SK-N-SH treated with all-trans-retinoic acid at 6 μM for 48 hours (cell line): ENCODE measurements at regions not wholly inside any gene's neighbourhood (a gene's known extent, or its start where the extent isn't known, plus 50 kb on each side); places are given as distances from the start of the nearest gene placed in this dataset.

Experiments used
- ATAC-seq: fragments of 200-7000 bp; cut with Tn5 transposase; 3 replicates; pipeline ENCODE4 v1.9.1; 2020; ENCODE audit warnings: mild to moderate bottlenecking, moderate library complexity
- ARNTL ChIP-seq: fragments of 450-650 bp; formaldehyde crosslinking; IDR thresholded peaks from 2 replicates; pipeline ENCODE4 v1.5.0; 2020; ENCODE audit warnings: low read depth, mild to moderate bottlenecking, moderate library complexity, borderline replicate concordance
- CSDC2 ChIP-seq: fragments of 250-450 bp; sonication (Bioruptor Pico); IDR thresholded peaks from 2 replicates; pipeline ENCODE4 v1.5.0; 2020; ENCODE audit warnings: mild to moderate bottlenecking, moderate library complexity
- ESRRG ChIP-seq: fragments of 250-450 bp; sonication (Bioruptor Pico); IDR thresholded peaks from 2 replicates; pipeline ENCODE4 v1.6.1; 2021; ENCODE audit warnings: mild to moderate bottlenecking
- GLIS3 ChIP-seq: fragments of 250-450 bp; sonication (Bioruptor Pico); IDR thresholded peaks from 2 replicates; pipeline ENCODE4 v1.5.0; 2020; ENCODE audit warnings: mild to moderate bottlenecking, moderate library complexity
- ISL1 ChIP-seq: fragments of 250-450 bp; sonication (Bioruptor Pico); IDR thresholded peaks from 2 replicates; pipeline ENCODE4 v2.1.2; 2022; ENCODE audit warnings: mild to moderate bottlenecking, moderate library complexity
- OSR1 ChIP-seq: fragments of 250-450 bp; sonication (Bioruptor Pico); IDR thresholded peaks from 2 replicates; pipeline ENCODE4 v1.8.0; 2022; ENCODE audit warnings: moderate library complexity, mild to moderate bottlenecking, inconsistent platforms
- RARB ChIP-seq: fragments of 250-450 bp; sonication (Bioruptor Pico); IDR thresholded peaks from 2 replicates; pipeline ENCODE4 v1.8.0; 2021; ENCODE audit warnings: mild to moderate bottlenecking, moderate library complexity
- SNAI2 ChIP-seq: fragments of 250-450 bp; sonication (Bioruptor Pico); IDR thresholded peaks from 2 replicates; pipeline ENCODE4 v1.5.0; 2020; ENCODE audit warnings: mild to moderate bottlenecking, moderate library complexity
- TCF4 ChIP-seq: fragments of 250-450 bp; sonication (Bioruptor Pico); IDR thresholded peaks from 2 replicates; pipeline ENCODE4 v1.8.0; 2021; ENCODE audit warnings: mild to moderate bottlenecking, moderate library complexity, borderline replicate concordance
- TOX ChIP-seq: fragments of 250-450 bp; sonication (Bioruptor Pico); IDR thresholded peaks from 2 replicates; pipeline ENCODE4 v1.8.0; 2021; ENCODE audit warnings: mild to moderate bottlenecking, moderate library complexity, borderline replicate concordance
- ZFP3 ChIP-seq: fragments of 250-450 bp; sonication (Bioruptor Pico); IDR thresholded peaks from 2 replicates; pipeline ENCODE4 v1.5.0; 2020; ENCODE audit warnings: mild to moderate bottlenecking, moderate library complexity
- ZFP30 ChIP-seq: fragments of 450-650 bp; formaldehyde crosslinking; IDR thresholded peaks from 2 replicates; pipeline ENCODE4 v1.5.0; 2022; ENCODE audit warnings: mild to moderate bottlenecking, moderate library complexity
- ZNF565 ChIP-seq: fragments of 450-650 bp; formaldehyde crosslinking; conservative IDR thresholded peaks from 2 replicates; pipeline ENCODE4 v1.5.0; 2020; ENCODE audit warnings: low read depth, mild to moderate bottlenecking, moderate library complexity
- ZNF70 ChIP-seq: fragments of 450-650 bp; formaldehyde crosslinking; IDR thresholded peaks from 2 replicates; pipeline ENCODE4 v1.5.0; 2020; ENCODE audit warnings: mild to moderate bottlenecking, moderate library complexity
- ZNF8 ChIP-seq: fragments of 450-650 bp; formaldehyde crosslinking; IDR thresholded peaks from 2 replicates; pipeline ENCODE4 v1.5.0; 2020; ENCODE audit warnings: mild to moderate bottlenecking, moderate library complexity
- TF ChIP-seq, protein P1 (sequence below): fragments of 250-450 bp; sonication (Bioruptor Pico); IDR thresholded peaks from 2 replicates; pipeline ENCODE4 v1.8.0; 2020; ENCODE audit warnings: mild to moderate bottlenecking, moderate library complexity, borderline replicate concordance
- TF ChIP-seq, protein P2 (sequence below): fragments of 250-450 bp; sonication (Bioruptor Pico); IDR thresholded peaks from 2 replicates; pipeline ENCODE4 v1.5.0; 2020; ENCODE audit warnings: mild to moderate bottlenecking, moderate library complexity
- TF ChIP-seq, protein P3 (sequence below): fragments of 250-450 bp; sonication (Bioruptor Pico); IDR thresholded peaks from 2 replicates; pipeline ENCODE4 v1.8.0; 2021; ENCODE audit warnings: low read depth, mild to moderate bottlenecking, moderate library complexity, borderline replicate concordance
- TF ChIP-seq, protein P4 (sequence below): fragments of 250-450 bp; sonication (Bioruptor Pico); IDR thresholded peaks from 2 replicates; pipeline ENCODE4 v1.5.1; 2021; ENCODE audit warnings: mild to moderate bottlenecking, moderate library complexity
- TF ChIP-seq, protein P5 (sequence below): fragments of 250-450 bp; sonication (Bioruptor Pico); IDR thresholded peaks from 2 replicates; pipeline ENCODE4 v1.5.1; 2020; ENCODE audit warnings: low read depth, mild to moderate bottlenecking, moderate library complexity

DNA sequence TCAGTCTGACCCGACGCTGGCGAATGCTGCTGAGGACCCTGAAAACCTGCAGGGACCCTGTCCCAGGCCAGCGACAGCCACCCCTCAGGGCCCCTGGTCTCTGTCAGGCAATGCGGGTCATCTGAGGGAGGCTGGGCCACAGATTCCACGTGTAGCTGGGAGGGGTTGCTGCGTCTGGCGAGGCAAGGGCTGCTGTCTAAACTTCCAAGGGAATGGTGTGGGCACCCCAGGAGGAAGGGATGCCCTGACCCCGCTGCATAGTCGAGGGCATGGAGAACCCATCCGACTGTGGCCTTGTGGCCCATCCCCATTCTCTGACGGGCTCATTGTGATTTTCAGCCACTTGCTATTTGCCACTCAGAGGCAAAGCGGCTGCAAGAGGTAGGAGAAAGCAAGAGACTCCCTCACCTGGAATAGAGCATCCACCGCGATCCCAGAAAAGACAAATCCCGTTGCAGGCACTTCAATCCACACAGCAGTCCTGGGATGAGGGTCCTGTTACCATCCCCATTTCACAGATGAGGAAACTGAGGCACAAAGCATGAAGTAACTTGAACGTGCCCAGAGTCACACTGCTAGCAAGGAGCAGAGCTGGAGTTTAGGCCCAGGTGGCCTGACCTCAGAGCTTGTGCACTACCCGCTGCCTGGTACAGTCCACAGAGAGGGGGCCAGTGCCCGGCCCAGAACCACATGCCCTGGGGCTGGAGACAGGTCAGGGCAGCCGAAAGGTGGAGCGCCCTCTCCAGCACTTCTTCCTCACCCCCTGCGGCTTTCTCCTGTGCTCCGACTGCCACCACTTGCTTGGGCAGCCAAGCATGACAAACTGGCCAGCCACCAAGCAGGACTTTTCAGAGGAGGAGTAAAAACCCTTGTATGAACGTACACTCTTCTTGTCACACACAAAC lies 163.8 kb upstream of the KLF14 start:
- ATAC-seq: peak; percentile 1
- TF ChIP-seq, protein P1, sequence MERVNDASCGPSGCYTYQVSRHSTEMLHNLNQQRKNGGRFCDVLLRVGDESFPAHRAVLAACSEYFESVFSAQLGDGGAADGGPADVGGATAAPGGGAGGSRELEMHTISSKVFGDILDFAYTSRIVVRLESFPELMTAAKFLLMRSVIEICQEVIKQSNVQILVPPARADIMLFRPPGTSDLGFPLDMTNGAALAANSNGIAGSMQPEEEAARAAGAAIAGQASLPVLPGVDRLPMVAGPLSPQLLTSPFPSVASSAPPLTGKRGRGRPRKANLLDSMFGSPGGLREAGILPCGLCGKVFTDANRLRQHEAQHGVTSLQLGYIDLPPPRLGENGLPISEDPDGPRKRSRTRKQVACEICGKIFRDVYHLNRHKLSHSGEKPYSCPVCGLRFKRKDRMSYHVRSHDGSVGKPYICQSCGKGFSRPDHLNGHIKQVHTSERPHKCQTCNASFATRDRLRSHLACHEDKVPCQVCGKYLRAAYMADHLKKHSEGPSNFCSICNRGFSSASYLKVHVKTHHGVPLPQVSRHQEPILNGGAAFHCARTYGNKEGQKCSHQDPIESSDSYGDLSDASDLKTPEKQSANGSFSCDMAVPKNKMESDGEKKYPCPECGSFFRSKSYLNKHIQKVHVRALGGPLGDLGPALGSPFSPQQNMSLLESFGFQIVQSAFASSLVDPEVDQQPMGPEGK (CRISPR knock-in tag): 0 out of 2 replicates have a peak, but pooled peaks have one; percentile 4
- TF ChIP-seq CSDC2 (CRISPR knock-in tag): no peak

DNA sequence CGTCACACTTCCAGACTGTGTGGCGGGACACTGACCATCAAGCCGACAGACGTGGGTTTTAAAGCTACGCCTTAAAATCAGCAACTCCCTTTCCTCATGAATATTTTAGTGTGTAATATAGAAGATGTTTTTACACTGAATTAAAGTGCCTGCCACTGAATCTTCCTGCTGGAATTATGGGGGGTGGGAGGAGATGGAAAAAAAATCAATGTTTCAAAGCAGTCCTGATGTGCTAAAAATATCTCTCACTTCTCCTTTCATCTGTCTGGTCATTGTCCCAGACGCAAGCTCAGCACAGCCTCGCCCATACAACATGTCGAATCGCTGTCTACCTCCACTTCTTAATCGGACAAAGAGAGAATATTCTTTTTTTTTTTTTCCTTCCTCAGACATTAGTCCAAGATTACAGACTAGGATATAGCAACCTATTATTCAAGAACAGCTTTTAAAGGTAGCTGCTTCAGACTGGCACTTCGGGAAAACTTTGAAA lies 165.1 kb upstream of the KLF14 start:
- ATAC-seq: no peak

DNA sequence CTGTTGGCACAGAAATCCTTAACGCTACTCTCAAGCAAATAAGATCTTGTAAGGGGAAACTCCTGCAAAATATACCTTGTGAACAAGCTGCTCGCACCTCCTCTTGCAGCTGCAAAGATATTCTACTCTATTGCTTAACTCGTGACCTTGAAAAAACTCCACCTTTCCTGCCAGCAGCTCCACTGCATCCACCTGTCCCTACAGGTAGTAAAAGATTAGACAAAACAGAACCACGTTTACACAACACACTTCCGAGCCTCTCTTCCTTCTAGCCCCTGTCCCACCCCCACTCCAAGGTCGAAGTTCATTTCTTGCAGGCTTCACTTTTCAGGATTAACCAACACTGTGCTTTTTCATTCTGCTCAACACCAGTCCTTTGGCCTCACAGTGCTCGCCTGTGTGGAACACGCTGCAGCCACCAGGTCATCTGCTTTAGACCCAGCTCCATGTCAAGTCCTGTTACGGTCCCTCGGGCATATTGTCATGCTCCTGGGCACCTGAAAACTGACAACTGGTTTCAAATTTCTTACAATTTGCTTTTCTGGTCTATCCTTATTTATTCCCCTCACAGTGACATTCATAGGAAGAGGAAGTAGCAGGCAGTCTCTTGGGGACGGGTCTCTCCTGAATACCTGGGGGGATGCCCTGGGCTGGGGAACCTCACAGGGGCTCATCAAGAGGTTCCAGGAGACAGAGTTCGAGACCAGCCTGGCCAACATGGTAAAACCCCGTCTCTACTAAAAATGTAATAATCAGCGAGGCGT lies 165.8 kb upstream of the KLF14 start:
- ATAC-seq: no peak
- TF ChIP-seq, protein P2, sequence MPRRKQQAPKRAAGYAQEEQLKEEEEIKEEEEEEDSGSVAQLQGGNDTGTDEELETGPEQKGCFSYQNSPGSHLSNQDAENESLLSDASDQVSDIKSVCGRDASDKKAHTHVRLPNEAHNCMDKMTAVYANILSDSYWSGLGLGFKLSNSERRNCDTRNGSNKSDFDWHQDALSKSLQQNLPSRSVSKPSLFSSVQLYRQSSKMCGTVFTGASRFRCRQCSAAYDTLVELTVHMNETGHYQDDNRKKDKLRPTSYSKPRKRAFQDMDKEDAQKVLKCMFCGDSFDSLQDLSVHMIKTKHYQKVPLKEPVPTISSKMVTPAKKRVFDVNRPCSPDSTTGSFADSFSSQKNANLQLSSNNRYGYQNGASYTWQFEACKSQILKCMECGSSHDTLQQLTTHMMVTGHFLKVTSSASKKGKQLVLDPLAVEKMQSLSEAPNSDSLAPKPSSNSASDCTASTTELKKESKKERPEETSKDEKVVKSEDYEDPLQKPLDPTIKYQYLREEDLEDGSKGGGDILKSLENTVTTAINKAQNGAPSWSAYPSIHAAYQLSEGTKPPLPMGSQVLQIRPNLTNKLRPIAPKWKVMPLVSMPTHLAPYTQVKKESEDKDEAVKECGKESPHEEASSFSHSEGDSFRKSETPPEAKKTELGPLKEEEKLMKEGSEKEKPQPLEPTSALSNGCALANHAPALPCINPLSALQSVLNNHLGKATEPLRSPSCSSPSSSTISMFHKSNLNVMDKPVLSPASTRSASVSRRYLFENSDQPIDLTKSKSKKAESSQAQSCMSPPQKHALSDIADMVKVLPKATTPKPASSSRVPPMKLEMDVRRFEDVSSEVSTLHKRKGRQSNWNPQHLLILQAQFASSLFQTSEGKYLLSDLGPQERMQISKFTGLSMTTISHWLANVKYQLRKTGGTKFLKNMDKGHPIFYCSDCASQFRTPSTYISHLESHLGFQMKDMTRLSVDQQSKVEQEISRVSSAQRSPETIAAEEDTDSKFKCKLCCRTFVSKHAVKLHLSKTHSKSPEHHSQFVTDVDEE (CRISPR knock-in tag): no peak
- TF ChIP-seq ZNF70 (CRISPR knock-in tag) (no peak), GLIS3 (CRISPR knock-in tag) (no peak), TOX (CRISPR knock-in tag) (no peak), ZNF8 (CRISPR knock-in tag) (no peak), ESRRG (CRISPR knock-in tag) (no peak), ISL1 (CRISPR knock-in tag) (no peak), SNAI2 (CRISPR knock-in tag) (no peak), ARNTL (CRISPR knock-in tag) (no peak)
- TF ChIP-seq, protein P1 (CRISPR knock-in tag): no peak
- TF ChIP-seq, protein P3, sequence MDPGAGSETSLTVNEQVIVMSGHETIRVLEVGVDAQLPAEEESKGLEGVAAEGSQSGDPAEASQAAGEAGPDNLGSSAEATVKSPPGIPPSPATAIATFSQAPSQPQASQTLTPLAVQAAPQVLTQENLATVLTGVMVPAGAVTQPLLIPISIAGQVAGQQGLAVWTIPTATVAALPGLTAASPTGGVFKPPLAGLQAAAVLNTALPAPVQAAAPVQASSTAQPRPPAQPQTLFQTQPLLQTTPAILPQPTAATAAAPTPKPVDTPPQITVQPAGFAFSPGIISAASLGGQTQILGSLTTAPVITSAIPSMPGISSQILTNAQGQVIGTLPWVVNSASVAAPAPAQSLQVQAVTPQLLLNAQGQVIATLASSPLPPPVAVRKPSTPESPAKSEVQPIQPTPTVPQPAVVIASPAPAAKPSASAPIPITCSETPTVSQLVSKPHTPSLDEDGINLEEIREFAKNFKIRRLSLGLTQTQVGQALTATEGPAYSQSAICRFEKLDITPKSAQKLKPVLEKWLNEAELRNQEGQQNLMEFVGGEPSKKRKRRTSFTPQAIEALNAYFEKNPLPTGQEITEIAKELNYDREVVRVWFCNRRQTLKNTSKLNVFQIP: no peak

More for the DNA sequence above, 165.1 kb upstream of the KLF14 start:
- TF ChIP-seq ZFP30: no peak
- TF ChIP-seq SNAI2 (CRISPR knock-in tag): no peak
- TF ChIP-seq, protein P2 (CRISPR knock-in tag): no peak
- no peak for TF ChIP-seq RARB (CRISPR knock-in tag)
- no peak for TF ChIP-seq ZNF565 (CRISPR knock-in tag)
- no peak for TF ChIP-seq GLIS3 (CRISPR knock-in tag)
- TF ChIP-seq ZFP3 (CRISPR knock-in tag): no peak
- TF ChIP-seq ESRRG (CRISPR knock-in tag): no peak
- TF ChIP-seq TCF4 (CRISPR knock-in tag): no peak
- TF ChIP-seq, protein P4, sequence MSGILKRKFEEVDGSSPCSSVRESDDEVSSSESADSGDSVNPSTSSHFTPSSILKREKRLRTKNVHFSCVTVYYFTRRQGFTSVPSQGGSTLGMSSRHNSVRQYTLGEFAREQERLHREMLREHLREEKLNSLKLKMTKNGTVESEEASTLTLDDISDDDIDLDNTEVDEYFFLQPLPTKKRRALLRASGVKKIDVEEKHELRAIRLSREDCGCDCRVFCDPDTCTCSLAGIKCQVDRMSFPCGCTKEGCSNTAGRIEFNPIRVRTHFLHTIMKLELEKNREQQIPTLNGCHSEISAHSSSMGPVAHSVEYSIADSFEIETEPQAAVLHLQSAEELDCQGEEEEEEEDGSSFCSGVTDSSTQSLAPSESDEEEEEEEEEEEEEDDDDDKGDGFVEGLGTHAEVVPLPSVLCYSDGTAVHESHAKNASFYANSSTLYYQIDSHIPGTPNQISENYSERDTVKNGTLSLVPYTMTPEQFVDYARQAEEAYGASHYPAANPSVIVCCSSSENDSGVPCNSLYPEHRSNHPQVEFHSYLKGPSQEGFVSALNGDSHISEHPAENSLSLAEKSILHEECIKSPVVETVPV (CRISPR knock-in tag): no peak
- no peak for TF ChIP-seq OSR1 (CRISPR knock-in tag)
- no peak for TF ChIP-seq ARNTL (CRISPR knock-in tag)
- TF ChIP-seq, protein P5, sequence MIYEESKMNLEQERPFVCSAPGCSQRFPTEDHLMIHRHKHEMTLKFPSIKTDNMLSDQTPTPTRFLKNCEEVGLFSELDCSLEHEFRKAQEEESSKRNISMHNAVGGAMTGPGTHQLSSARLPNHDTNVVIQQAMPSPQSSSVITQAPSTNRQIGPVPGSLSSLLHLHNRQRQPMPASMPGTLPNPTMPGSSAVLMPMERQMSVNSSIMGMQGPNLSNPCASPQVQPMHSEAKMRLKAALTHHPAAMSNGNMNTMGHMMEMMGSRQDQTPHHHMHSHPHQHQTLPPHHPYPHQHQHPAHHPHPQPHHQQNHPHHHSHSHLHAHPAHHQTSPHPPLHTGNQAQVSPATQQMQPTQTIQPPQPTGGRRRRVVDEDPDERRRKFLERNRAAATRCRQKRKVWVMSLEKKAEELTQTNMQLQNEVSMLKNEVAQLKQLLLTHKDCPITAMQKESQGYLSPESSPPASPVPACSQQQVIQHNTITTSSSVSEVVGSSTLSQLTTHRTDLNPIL (CRISPR knock-in tag): no peak
- no peak for TF ChIP-seq ISL1 (CRISPR knock-in tag)
